ENCODE measurements at regions not wholly inside any gene's neighbourhood (a gene's known extent, or its start where the extent isn't known, plus 50 kb on each side); places are given as distances from the start of the nearest gene placed in this dataset.

GRCh38 chr13:34357435-34358232 lies 539.7 kb downstream of the RFC3 start:
- TF ChIP-seq MAX (IDR thresholded peaks at IDR 0.05; ENCODE audit: low read depth, low read length) (no peak), CTCF (IDR thresholded peaks at IDR 0.05; ENCODE audit: low read depth, low read length) (no peak), MYC (IDR thresholded peaks at IDR 0.05; ENCODE audit: low read depth, low read length) (no peak), POLR2A (IDR thresholded peaks at IDR 0.05; ENCODE audit: extremely low read depth, insufficient read length) (no peak)
- H3K4me3 ChIP-seq (ENCODE audit: low read depth, low read length) = no peak overlapping the region
- DNase-seq (ENCODE audit: low read depth) = peak; percentile 46

GRCh38 chr13:34358811-34359513 lies 541.0 kb downstream of the RFC3 start:
- no peak overlapping the region for H3K4me3 ChIP-seq (ENCODE audit: low read depth, low read length)
- TF ChIP-seq MAX (IDR thresholded peaks at IDR 0.05; ENCODE audit: low read depth, low read length) = no peak
- no peak for TF ChIP-seq CTCF (IDR thresholded peaks at IDR 0.05; ENCODE audit: low read depth, low read length)
- no peak for TF ChIP-seq MYC (IDR thresholded peaks at IDR 0.05; ENCODE audit: low read depth, low read length)
- TF ChIP-seq POLR2A (IDR thresholded peaks at IDR 0.05; ENCODE audit: extremely low read depth, insufficient read length) = no peak
- DNase-seq (ENCODE audit: low read depth) = no peak

GRCh38 chr13:34360702-34361101 lies 542.8 kb downstream of the RFC3 start:
- H3K4me3 ChIP-seq (ENCODE audit: low read depth, low read length) = no peak overlapping the region
- TF ChIP-seq MAX (IDR thresholded peaks at IDR 0.05; ENCODE audit: low read depth, low read length) (no peak), POLR2A (IDR thresholded peaks at IDR 0.05; ENCODE audit: extremely low read depth, insufficient read length) (no peak), CTCF (IDR thresholded peaks at IDR 0.05; ENCODE audit: low read depth, low read length) (no peak), MYC (IDR thresholded peaks at IDR 0.05; ENCODE audit: low read depth, low read length) (no peak)
- no peak for DNase-seq (ENCODE audit: low read depth)

- DNase-seq (ENCODE audit: low read depth) = no peak
- H3K4me3 ChIP-seq (ENCODE audit: low read depth, low read length) = no peak overlapping the region
- TF ChIP-seq MYC (IDR thresholded peaks at IDR 0.05; ENCODE audit: low read depth, low read length) (no peak), POLR2A (IDR thresholded peaks at IDR 0.05; ENCODE audit: extremely low read depth, insufficient read length) (no peak), CTCF (IDR thresholded peaks at IDR 0.05; ENCODE audit: low read depth, low read length) (no peak)
Measured at GRCh38 chr13:34361560-34361959, 543.6 kb downstream of the RFC3 start.

GRCh38 chr13:34363266-34363665 lies 545.3 kb downstream of the RFC3 start:
- no peak overlapping the region for H3K4me3 ChIP-seq (ENCODE audit: low read depth, low read length)
- no peak for DNase-seq (ENCODE audit: low read depth)
- no peak for TF ChIP-seq POLR2A (IDR thresholded peaks at IDR 0.05; ENCODE audit: extremely low read depth, insufficient read length)
- TF ChIP-seq MYC (IDR thresholded peaks at IDR 0.05; ENCODE audit: low read depth, low read length) = no peak
- TF ChIP-seq MAX (IDR thresholded peaks at IDR 0.05; ENCODE audit: low read depth, low read length) = no peak
- TF ChIP-seq CTCF (IDR thresholded peaks at IDR 0.05; ENCODE audit: low read depth, low read length) = no peak
